Neural cell (in vitro differentiated cells): ENCODE measurements at regions not wholly inside any gene's neighbourhood (a gene's known extent, or its start where the extent isn't known, plus 50 kb on each side); places are given as distances from the start of the nearest gene placed in this dataset.

Experiments
- EP300 ChIP-seq: fragments of 450-650 bp; conservative IDR thresholded peaks from 2 replicates; pipeline ENCODE4 v1.6.1; 2014; ENCODE audit warnings: antibody characterized with exemption, mild to moderate bottlenecking, moderate library complexity; ENCODE audit not compliant: poor library complexity, severe bottlenecking
- EZH2 ChIP-seq: fragments of 200-600, 300-800 bp; shearing (Covaris generic), sonication (generic); IDR thresholded peaks from 2 replicates; pipeline ENCODE4 v1.6.1; 2014; ENCODE audit warnings: antibody characterized with exemption, low read length, borderline replicate concordance, mild to moderate bottlenecking; ENCODE audit not compliant: insufficient read depth, poor library complexity, severe bottlenecking
- POLR2AphosphoS5 ChIP-seq: IDR thresholded peaks from 2 replicates; pipeline ENCODE4 v1.6.1; 2012
- RAD21 ChIP-seq: fragments of 450-650 bp; conservative IDR thresholded peaks from 2 replicates; pipeline ENCODE4 v1.6.1; 2014; ENCODE audit warnings: antibody characterized with exemption, mild to moderate bottlenecking, moderate library complexity
- TAF1 ChIP-seq: IDR thresholded peaks from 2 replicates; pipeline ENCODE4 v1.6.1; 2012; ENCODE audit warnings: low read depth
- TF ChIP-seq, protein P1 (sequence below): fragments of 450-650 bp; IDR thresholded peaks from 2 replicates; pipeline ENCODE4 v1.5.1; 2014; ENCODE audit warnings: antibody characterized with exemption, mild to moderate bottlenecking, moderate library complexity; ENCODE audit not compliant: poor library complexity, severe bottlenecking
- TF ChIP-seq, protein P2 (sequence below): IDR thresholded peaks from 2 replicates; pipeline ENCODE4 v1.6.1; 2012; ENCODE audit warnings: borderline replicate concordance

DNA sequence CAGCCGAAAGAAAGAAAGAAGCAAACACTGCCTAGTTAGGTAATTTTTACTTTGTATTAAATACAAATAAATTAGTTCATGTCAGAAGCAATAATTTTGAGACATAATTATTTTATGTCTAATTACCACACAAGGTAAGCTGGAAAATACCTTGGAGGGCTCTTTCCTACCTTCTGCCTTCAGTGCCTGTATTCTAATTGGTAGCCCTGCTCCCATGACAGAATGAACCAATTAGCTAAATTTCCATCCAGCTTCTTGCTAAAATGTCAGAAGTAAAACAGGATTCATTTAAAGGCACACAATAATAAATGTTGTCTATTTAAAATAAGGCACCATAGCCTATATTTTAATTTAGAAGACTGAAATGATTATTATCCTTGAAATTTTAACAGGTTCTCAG, 135.4 kb upstream of the POT1 start:
- no peak for TF ChIP-seq POLR2AphosphoS5
- TF ChIP-seq, protein P1, sequence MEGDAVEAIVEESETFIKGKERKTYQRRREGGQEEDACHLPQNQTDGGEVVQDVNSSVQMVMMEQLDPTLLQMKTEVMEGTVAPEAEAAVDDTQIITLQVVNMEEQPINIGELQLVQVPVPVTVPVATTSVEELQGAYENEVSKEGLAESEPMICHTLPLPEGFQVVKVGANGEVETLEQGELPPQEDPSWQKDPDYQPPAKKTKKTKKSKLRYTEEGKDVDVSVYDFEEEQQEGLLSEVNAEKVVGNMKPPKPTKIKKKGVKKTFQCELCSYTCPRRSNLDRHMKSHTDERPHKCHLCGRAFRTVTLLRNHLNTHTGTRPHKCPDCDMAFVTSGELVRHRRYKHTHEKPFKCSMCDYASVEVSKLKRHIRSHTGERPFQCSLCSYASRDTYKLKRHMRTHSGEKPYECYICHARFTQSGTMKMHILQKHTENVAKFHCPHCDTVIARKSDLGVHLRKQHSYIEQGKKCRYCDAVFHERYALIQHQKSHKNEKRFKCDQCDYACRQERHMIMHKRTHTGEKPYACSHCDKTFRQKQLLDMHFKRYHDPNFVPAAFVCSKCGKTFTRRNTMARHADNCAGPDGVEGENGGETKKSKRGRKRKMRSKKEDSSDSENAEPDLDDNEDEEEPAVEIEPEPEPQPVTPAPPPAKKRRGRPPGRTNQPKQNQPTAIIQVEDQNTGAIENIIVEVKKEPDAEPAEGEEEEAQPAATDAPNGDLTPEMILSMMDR, result no peak
- TF ChIP-seq EZH2, result no peak
- TF ChIP-seq RAD21, result no peak
- TF ChIP-seq EP300, result no peak
- TF ChIP-seq, protein P2, sequence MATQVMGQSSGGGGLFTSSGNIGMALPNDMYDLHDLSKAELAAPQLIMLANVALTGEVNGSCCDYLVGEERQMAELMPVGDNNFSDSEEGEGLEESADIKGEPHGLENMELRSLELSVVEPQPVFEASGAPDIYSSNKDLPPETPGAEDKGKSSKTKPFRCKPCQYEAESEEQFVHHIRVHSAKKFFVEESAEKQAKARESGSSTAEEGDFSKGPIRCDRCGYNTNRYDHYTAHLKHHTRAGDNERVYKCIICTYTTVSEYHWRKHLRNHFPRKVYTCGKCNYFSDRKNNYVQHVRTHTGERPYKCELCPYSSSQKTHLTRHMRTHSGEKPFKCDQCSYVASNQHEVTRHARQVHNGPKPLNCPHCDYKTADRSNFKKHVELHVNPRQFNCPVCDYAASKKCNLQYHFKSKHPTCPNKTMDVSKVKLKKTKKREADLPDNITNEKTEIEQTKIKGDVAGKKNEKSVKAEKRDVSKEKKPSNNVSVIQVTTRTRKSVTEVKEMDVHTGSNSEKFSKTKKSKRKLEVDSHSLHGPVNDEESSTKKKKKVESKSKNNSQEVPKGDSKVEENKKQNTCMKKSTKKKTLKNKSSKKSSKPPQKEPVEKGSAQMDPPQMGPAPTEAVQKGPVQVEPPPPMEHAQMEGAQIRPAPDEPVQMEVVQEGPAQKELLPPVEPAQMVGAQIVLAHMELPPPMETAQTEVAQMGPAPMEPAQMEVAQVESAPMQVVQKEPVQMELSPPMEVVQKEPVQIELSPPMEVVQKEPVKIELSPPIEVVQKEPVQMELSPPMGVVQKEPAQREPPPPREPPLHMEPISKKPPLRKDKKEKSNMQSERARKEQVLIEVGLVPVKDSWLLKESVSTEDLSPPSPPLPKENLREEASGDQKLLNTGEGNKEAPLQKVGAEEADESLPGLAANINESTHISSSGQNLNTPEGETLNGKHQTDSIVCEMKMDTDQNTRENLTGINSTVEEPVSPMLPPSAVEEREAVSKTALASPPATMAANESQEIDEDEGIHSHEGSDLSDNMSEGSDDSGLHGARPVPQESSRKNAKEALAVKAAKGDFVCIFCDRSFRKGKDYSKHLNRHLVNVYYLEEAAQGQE, result no peak
- TF ChIP-seq TAF1, result no peak
